Endothelial cell (in vitro differentiated cells): ENCODE measurements at regions not wholly inside any gene's neighbourhood (a gene's known extent, or its start where the extent isn't known, plus 50 kb on each side); places are given as distances from the start of the nearest gene placed in this dataset.

ENCODE experiments used
- DNase-seq: peaks from one replicate; pipeline ENCODE4 v3.0.0; 2021; ENCODE audit warnings: low spot score
- H3K27ac Mint-ChIP-seq: one replicate; pipeline ENCODE4 v1.8.0; 2021; ENCODE audit warnings: mixed read lengths, inconsistent platforms; ENCODE audit not compliant: unreplicated experiment
- H3K27me3 Mint-ChIP-seq: one replicate; pipeline ENCODE4 v1.8.0; 2021; ENCODE audit warnings: mild to moderate bottlenecking, moderate library complexity, mixed read lengths, inconsistent platforms; ENCODE audit not compliant: unreplicated experiment
- H3K36me3 Mint-ChIP-seq: one replicate; pipeline ENCODE4 v1.8.0; 2021; ENCODE audit warnings: mild to moderate bottlenecking, low read depth, mixed read lengths, inconsistent platforms; ENCODE audit not compliant: unreplicated experiment
- H3K4me1 Mint-ChIP-seq: one replicate; pipeline ENCODE4 v1.8.0; 2021; ENCODE audit warnings: mild to moderate bottlenecking, mixed read lengths, inconsistent platforms; ENCODE audit not compliant: unreplicated experiment
- H3K4me3 Mint-ChIP-seq: one replicate; pipeline ENCODE4 v1.8.0; 2021; ENCODE audit warnings: mild to moderate bottlenecking, mixed read lengths, inconsistent platforms; ENCODE audit not compliant: unreplicated experiment
- H3K9me3 Mint-ChIP-seq: one replicate; pipeline ENCODE4 v1.8.0; 2021; ENCODE audit warnings: mixed read lengths, inconsistent platforms; ENCODE audit not compliant: unreplicated experiment
- TF ChIP-seq, protein P1 (sequence below): fragments of 200-600 bp; sonication (generic); IDR thresholded peaks from one replicate; pipeline ENCODE4 v1.5.0; 2021; ENCODE audit warnings: antibody characterized with exemption; ENCODE audit not compliant: unreplicated experiment

GRCh38 chr6:138654715-138655634, 118.6 kb upstream of the CCDC28A start:
- Mint-ChIP-seq H3K9me3 (no peaks in the 10 kb centered on the region), H3K36me3 (peaks cover 2% of the 10 kb centered on the region), H3K4me3 (no peak overlapping the region), H3K27me3 (no peaks in the 10 kb centered on the region), H3K27ac (peak overlapping the region; percentile 77), H3K4me1 (peaks cover 14% of the 10 kb centered on the region)
- no peak for DNase-seq
- TF ChIP-seq, protein P1, sequence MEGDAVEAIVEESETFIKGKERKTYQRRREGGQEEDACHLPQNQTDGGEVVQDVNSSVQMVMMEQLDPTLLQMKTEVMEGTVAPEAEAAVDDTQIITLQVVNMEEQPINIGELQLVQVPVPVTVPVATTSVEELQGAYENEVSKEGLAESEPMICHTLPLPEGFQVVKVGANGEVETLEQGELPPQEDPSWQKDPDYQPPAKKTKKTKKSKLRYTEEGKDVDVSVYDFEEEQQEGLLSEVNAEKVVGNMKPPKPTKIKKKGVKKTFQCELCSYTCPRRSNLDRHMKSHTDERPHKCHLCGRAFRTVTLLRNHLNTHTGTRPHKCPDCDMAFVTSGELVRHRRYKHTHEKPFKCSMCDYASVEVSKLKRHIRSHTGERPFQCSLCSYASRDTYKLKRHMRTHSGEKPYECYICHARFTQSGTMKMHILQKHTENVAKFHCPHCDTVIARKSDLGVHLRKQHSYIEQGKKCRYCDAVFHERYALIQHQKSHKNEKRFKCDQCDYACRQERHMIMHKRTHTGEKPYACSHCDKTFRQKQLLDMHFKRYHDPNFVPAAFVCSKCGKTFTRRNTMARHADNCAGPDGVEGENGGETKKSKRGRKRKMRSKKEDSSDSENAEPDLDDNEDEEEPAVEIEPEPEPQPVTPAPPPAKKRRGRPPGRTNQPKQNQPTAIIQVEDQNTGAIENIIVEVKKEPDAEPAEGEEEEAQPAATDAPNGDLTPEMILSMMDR = no peak

- Mint-ChIP-seq H3K4me1 (peaks cover 18% of the 10 kb centered on the region), H3K27me3 (no peaks in the 10 kb centered on the region), H3K36me3 (no peaks in the 10 kb centered on the region), H3K4me3 (no peak overlapping the region), H3K9me3 (no peaks in the 10 kb centered on the region), H3K27ac (no peak overlapping the region)
- TF ChIP-seq, protein P1 = no peak
- DNase-seq = no peak
Measured at GRCh38 chr6:138655828-138656227, 117.7 kb upstream of the CCDC28A start.

- Mint-ChIP-seq H3K27me3 (no peaks in the 10 kb centered on the region), H3K4me3 (no peak overlapping the region), H3K27ac (no peak overlapping the region), H3K9me3 (no peaks in the 10 kb centered on the region), H3K4me1 (peaks cover 18% of the 10 kb centered on the region), H3K36me3 (no peaks in the 10 kb centered on the region)
- DNase-seq = no peak
- TF ChIP-seq, protein P1 = no peak
Measured at GRCh38 chr6:138656364-138657064, 117.1 kb upstream of the CCDC28A start.

DNA sequence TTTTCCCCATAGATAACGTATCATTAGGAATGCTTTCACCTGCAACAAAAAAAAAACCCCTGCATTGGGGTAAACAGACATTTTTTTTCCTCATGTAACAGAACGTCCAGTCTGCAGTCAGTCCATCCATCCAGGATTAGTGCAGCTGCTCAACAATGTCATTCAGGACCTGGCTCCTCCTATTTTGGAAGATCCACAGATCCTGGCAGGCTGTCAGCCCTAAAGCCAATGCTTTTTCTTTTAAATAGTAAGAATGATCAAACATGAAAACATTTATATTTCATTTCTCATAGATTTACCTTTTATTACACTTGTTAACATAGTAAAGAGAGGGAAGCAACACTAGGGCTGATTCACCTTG, 116.5 kb upstream of the CCDC28A start:
- no peak for DNase-seq
- Mint-ChIP-seq H3K4me1 (peaks cover 18% of the 10 kb centered on the region), H3K27me3 (no peaks in the 10 kb centered on the region), H3K36me3 (no peaks in the 10 kb centered on the region), H3K27ac (no peak overlapping the region), H3K9me3 (no peaks in the 10 kb centered on the region), H3K4me3 (no peak overlapping the region)
- TF ChIP-seq, protein P1 = no peak

GRCh38 chr6:138659998-138660397, 113.6 kb upstream of the CCDC28A start:
- Mint-ChIP-seq H3K27me3 (no peaks in the 10 kb centered on the region), H3K4me1 (peaks cover 10% of the 10 kb centered on the region), H3K4me3 (no peak overlapping the region), H3K9me3 (no peaks in the 10 kb centered on the region), H3K36me3 (no peaks in the 10 kb centered on the region), H3K27ac (peak overlapping the region; percentile 18)
- no peak for DNase-seq
- TF ChIP-seq, protein P1 = no peak
